SK-N-SH (cell line): ENCODE measurements at regions not wholly inside any gene's neighbourhood (a gene's known extent, or its start where the extent isn't known, plus 50 kb on each side); places are given as distances from the start of the nearest gene placed in this dataset.
A peak's percentile ranks its signal among the peaks of the same experiment; 100 is the strongest.

Source experiments
- CTCF ChIA-PET: fragments of 300-600, 350-600 bp; formaldehyde crosslinking; extraction: SDS; loops from one replicate; lab custom pipeline; 2021; lab: Yijun Ruan, JAX
- POLR2A ChIA-PET: fragments of 350-600 bp; sonication (Branson Sonifier 250); formaldehyde crosslinking; extraction: SDS; loops from one replicate; lab custom pipeline; 2020; ENCODE audit warnings: antibody characterized with exemption, inconsistent platforms; lab: Yijun Ruan, JAX
- DNase-seq: peaks from one replicate; pipeline ENCODE4 v3.0.0; 2012
- H2AFZ ChIP-seq: fragments of 200-600 bp; sonication (generic); 2 replicates; pipeline ENCODE4 v1.8.1; 2016; ENCODE audit warnings: antibody characterized with exemption, mild to moderate bottlenecking, low read depth
- H3F3A ChIP-seq: fragments of 200-600 bp; sonication (generic); replicated peaks from 2 replicates; pipeline ENCODE3; 2016; ENCODE audit warnings: antibody characterized with exemption, mild to moderate bottlenecking; ENCODE audit not compliant: insufficient read depth
- H3K27ac ChIP-seq, 2 experiments: fragments of 200-500 bp in 1 of 2; fragments of 200-600 bp in 1 of 2; sonication (Bioruptor generic) in 1 of 2; sonication (generic), shearing (Covaris generic) in 1 of 2; 2 replicates each; pipeline versions ENCODE4 v1.5.1 to v1.6.1; 2014 to 2016; ENCODE audit warnings: low read depth in 2 of 2, inconsistent platforms in 1 of 2, low read length in 1 of 2, mild to moderate bottlenecking in 1 of 2, mixed read lengths in 1 of 2
- H3K27me3 ChIP-seq: fragments of 200-600 bp; sonication (generic), shearing (Covaris generic); 2 replicates; pipeline ENCODE4 v1.6.1; 2016; ENCODE audit warnings: mixed run types; ENCODE audit not compliant: insufficient read depth
- H3K36me3 ChIP-seq, 2 experiments: fragments of 200-500 bp in 1 of 2; fragments of 200-600 bp in 1 of 2; sonication (Bioruptor generic) in 1 of 2; sonication (generic) in 1 of 2; replicated peaks in 1 of 2; 2 replicates each; pipeline versions ENCODE3 to v1.5.1; 2014 to 2016; ENCODE audit warnings: low read length in 1 of 2, mild to moderate bottlenecking in 1 of 2; ENCODE audit not compliant: insufficient read depth in 2 of 2, control insufficient read depth in 1 of 2
- H3K4me1 ChIP-seq, 2 experiments: fragments of 200-500 bp in 1 of 2; fragments of 200-600 bp in 1 of 2; sonication (Bioruptor generic) in 1 of 2; sonication (generic), shearing (Covaris generic) in 1 of 2; 2 replicates each; pipeline versions ENCODE4 v1.5.1 to v1.6.1; 2014 to 2016; ENCODE audit warnings: low read depth in 1 of 2, low read length in 1 of 2, mixed run types in 1 of 2; ENCODE audit not compliant: insufficient read depth in 2 of 2, control insufficient read depth in 1 of 2
- H3K4me2 ChIP-seq: fragments of 200-600 bp; sonication (generic), shearing (Covaris generic); 2 replicates; pipeline ENCODE4 v1.6.1; 2017; ENCODE audit warnings: mixed run types
- H3K4me3 ChIP-seq, 2 experiments: fragments of 200-500 bp in 1 of 2; fragments of 200-600 bp in 1 of 2; sonication (Bioruptor generic) in 1 of 2; sonication (generic), shearing (Covaris generic) in 1 of 2; 2 replicates each; pipeline versions ENCODE4 v1.5.1 to v1.8.1; 2014 to 2016; ENCODE audit warnings: low read depth in 2 of 2, inconsistent platforms in 1 of 2, low read length in 1 of 2, mild to moderate bottlenecking in 1 of 2, mixed read lengths in 1 of 2, moderate library complexity in 1 of 2
- H3K79me2 ChIP-seq: fragments of 200-600 bp; sonication (generic); 2 replicates; pipeline ENCODE4 v1.8.1; 2017; ENCODE audit warnings: mild to moderate bottlenecking; ENCODE audit not compliant: insufficient read depth
- H3K9ac ChIP-seq: fragments of 200-600 bp; sonication (generic); 2 replicates; pipeline ENCODE4 v1.6.1; 2017; ENCODE audit warnings: mixed run types
- H3K9me2 ChIP-seq: fragments of 200-600 bp; sonication (generic); 2 replicates; pipeline ENCODE4 v1.6.1; 2017; ENCODE audit warnings: mixed run types
- H3K9me3 ChIP-seq: fragments of 200-600 bp; sonication (generic); 2 replicates; pipeline ENCODE4 v1.6.1; 2017; ENCODE audit warnings: mixed run types, mild to moderate bottlenecking, moderate library complexity
- H4K20me1 ChIP-seq: fragments of 200-600 bp; sonication (generic); 2 replicates; pipeline ENCODE4 v1.6.1; 2017; ENCODE audit warnings: mild to moderate bottlenecking, mixed run types; ENCODE audit not compliant: insufficient read depth
- CHD2 ChIP-seq: fragments of 150-350 bp; IDR thresholded peaks from 2 replicates; pipeline ENCODE4 v1.6.1; 2018; ENCODE audit warnings: low read length; ENCODE audit not compliant: partially characterized antibody
- CTCF ChIP-seq: fragments of 200-600 bp; sonication (generic); IDR thresholded peaks from 2 replicates; pipeline ENCODE4 v1.6.1; 2017; ENCODE audit warnings: antibody characterized with exemption, mild to moderate bottlenecking, moderate library complexity
- ELF1 ChIP-seq: IDR thresholded peaks from 2 replicates; pipeline ENCODE4 v1.4.0; 2012
- EP300 ChIP-seq, 2 experiments: IDR thresholded peaks; 2 replicates each; pipeline versions ENCODE4 v1.4.0 to v1.6.1; 2012; ENCODE audit warnings: borderline replicate concordance in 1 of 2, low read depth in 1 of 2, low read length in 1 of 2
- EZH2phosphoT487 ChIP-seq: fragments of 200-600 bp; sonication (generic); IDR thresholded peaks from 2 replicates; pipeline ENCODE4 v1.6.1; 2017; ENCODE audit warnings: low read depth, mixed run types, mild to moderate bottlenecking, antibody characterized with exemption, moderate library complexity, borderline replicate concordance
- FOSL2 ChIP-seq: IDR thresholded peaks from 2 replicates; pipeline ENCODE4 v1.4.0; 2012; ENCODE audit warnings: low read depth, mild to moderate bottlenecking, moderate library complexity, borderline replicate concordance
- GATA2 ChIP-seq: sonication (generic); formaldehyde crosslinking; IDR thresholded peaks from 2 replicates; pipeline ENCODE4 v1.5.0; 2020; ENCODE audit warnings: mild to moderate bottlenecking, missing genetic modification reagents
- IRF3 ChIP-seq: fragments of 150-350 bp; IDR thresholded peaks from 2 replicates; pipeline ENCODE4 v1.6.1; 2016; ENCODE audit warnings: mild to moderate bottlenecking, low read depth, low read length
- JUND ChIP-seq: IDR thresholded peaks from 2 replicates; pipeline ENCODE4 v1.4.0; 2012
- MAX ChIP-seq: IDR thresholded peaks from 2 replicates; pipeline ENCODE4 v1.4.0; 2012; ENCODE audit warnings: low read depth
- MEF2A ChIP-seq: IDR thresholded peaks from 2 replicates; pipeline ENCODE4 v1.4.0; 2012; ENCODE audit warnings: low read depth, borderline replicate concordance
- NFIC ChIP-seq: IDR thresholded peaks from 2 replicates; pipeline ENCODE4 v1.4.0; 2012; ENCODE audit warnings: borderline replicate concordance
- NRF1 ChIP-seq: IDR thresholded peaks from 2 replicates; pipeline ENCODE4 v1.6.1; 2012; ENCODE audit warnings: low read depth, mild to moderate bottlenecking, low read length
- PBX3 ChIP-seq: IDR thresholded peaks from 2 replicates; pipeline ENCODE4; 2012
- RXRA ChIP-seq: IDR thresholded peaks from 2 replicates; pipeline ENCODE4 v1.4.0; 2012; ENCODE audit warnings: low read depth, mild to moderate bottlenecking, borderline replicate concordance
- SIN3A ChIP-seq: IDR thresholded peaks from 2 replicates; pipeline ENCODE4 v1.6.1; 2012; ENCODE audit warnings: low read depth, mild to moderate bottlenecking, low read length, moderate library complexity, borderline replicate concordance
- TCF12 ChIP-seq: IDR thresholded peaks from 2 replicates; pipeline ENCODE4 v1.4.0; 2012
- USF2 ChIP-seq: fragments of 150-350 bp; IDR thresholded peaks from 2 replicates; pipeline ENCODE4 v1.6.1; 2017; ENCODE audit warnings: antibody characterized with exemption, low read length, low read depth, borderline replicate concordance
- YY1 ChIP-seq: IDR thresholded peaks from 2 replicates; pipeline ENCODE4 v1.4.0; 2012; ENCODE audit warnings: low read depth, mild to moderate bottlenecking
- WGBS: methylation state at CpG from one replicate; pipeline ENCODE4 v1.1.6; 2017; ENCODE audit warnings: low lambda C conversion rate; 5-methylcytosine and 5-hydroxymethylcytosine counted together

- Histone ChIP-seq H3K9ac (no peak overlapping the region), H3K4me1 (peaks cover 0 to 4% of the 10 kb centered on the region in 2 experiments; a peak in 2 of 4 replicates), H3F3A (no peaks in the 10 kb centered on the region), H3K9me2 (no peaks in the 10 kb centered on the region), H3K27ac (no peak overlapping the region), H3K36me3 (no peaks in the 10 kb centered on the region), H3K79me2 (no peaks in the 10 kb centered on the region), H2AFZ (no peak overlapping the region), H3K27me3 (no peaks in the 10 kb centered on the region), H3K4me2 (no peak overlapping the region), H3K4me3 (no peak overlapping the region), H3K9me3 (no peaks in the 10 kb centered on the region), H4K20me1 (no peaks in the 10 kb centered on the region)
- TF ChIP-seq NFIC (no peak), USF2 (no peak), MAX (no peak), EZH2phosphoT487 (no peak), SIN3A (no peak), YY1 (no peak)
- ChIA-PET CTCF (no interaction called here), POLR2A (no interaction called here)
- no peak for DNase-seq
Observed at GRCh38 chr4:126216611-126217010, 901.9 kb downstream of the FAT4 start.

- Histone ChIP-seq H3K9me2 (no peaks in the 10 kb centered on the region), H3F3A (no peaks in the 10 kb centered on the region), H3K4me1 (peaks cover 0 to 7% of the 10 kb centered on the region in 2 experiments; a peak in 2 of 4 replicates), H3K27ac (peak overlapping the region in 1 of 2 experiments; percentile 79; a peak in 2 of 4 replicates), H4K20me1 (no peaks in the 10 kb centered on the region), H3K4me2 (no peak overlapping the region), H3K9ac (no peak overlapping the region), H3K9me3 (no peaks in the 10 kb centered on the region), H3K36me3 (no peaks in the 10 kb centered on the region), H2AFZ (no peak overlapping the region), H3K79me2 (no peaks in the 10 kb centered on the region), H3K27me3 (no peaks in the 10 kb centered on the region), H3K4me3 (no peak overlapping the region)
- DNase-seq, result no peak
- WGBS, result 78% methylated on average over 3 of the region's 3 CpGs
- ChIA-PET CTCF (interaction anchor here (1.0 kb wide), 1 partner anchor 16 kb away, joined by 3 read pairs; no protein-coding TSS in a partner anchor), POLR2A (no interaction called here)
- TF ChIP-seq MAX (no peak), NRF1 (no peak), JUND (no peak), IRF3 (no peak), PBX3 (no peak), CHD2 (no peak), EP300 (IDR thresholded peaks at IDR 0.05; ENCODE audit: borderline replicate concordance in 1 of 2, low read depth in 1 of 2, low read length in 1 of 2) (no peak), RXRA (no peak), EZH2phosphoT487 (no peak), NFIC (no peak), CTCF (no peak), TCF12 (no peak), ELF1 (no peak), GATA2 (CRISPR knock-in tag) (no peak), FOSL2 (no peak), MEF2A (no peak)
Observed at GRCh38 chr4:126221282-126221681, 906.5 kb downstream of the FAT4 start.
